ENCODE measurements at regions not wholly inside any gene's neighbourhood (a gene's known extent, or its start where the extent isn't known, plus 50 kb on each side); places are given as distances from the start of the nearest gene placed in this dataset.
"Not testable (repeated sequence)": the region's sequence is repeated elsewhere in the genome, so short reads cannot be mapped to it uniquely, and the experiment has no call there.

GRCh38 chr1:121052081-121052660 lies 132.0 kb downstream of the FAM72B start:
- DNase-seq: not testable (repeated sequence)

GRCh38 chr1:121054928-121055327 lies 129.2 kb downstream of the FAM72B start:
- not testable (repeated sequence) for DNase-seq

- DNase-seq: not testable (repeated sequence)
These were observed 117.2 kb downstream of the FAM72B start for GRCh38 chr1:121066925-121067324.

- DNase-seq: not testable (repeated sequence)
These were observed 115.2 kb downstream of the FAM72B start for GRCh38 chr1:121068738-121069499.

- DNase-seq: not testable (repeated sequence)
These were observed 110.3 kb downstream of the FAM72B start for GRCh38 chr1:121073852-121074251.

- DNase-seq: peak in 1 of 5 donors; percentile 6
These were observed 108.8 kb downstream of the FAM72B start for GRCh38 chr1:121075254-121075805.

- not testable (repeated sequence) for DNase-seq
These were observed 107.5 kb downstream of the FAM72B start for GRCh38 chr1:121076674-121077073.

GRCh38 chr1:121079655-121080054 lies 104.5 kb downstream of the FAM72B start:
- not testable (repeated sequence) for DNase-seq

GRCh38 chr1:121080197-121080903 lies 103.8 kb downstream of the FAM72B start:
- DNase-seq: peak in 1 of 5 donors; percentile 51

GRCh38 chr1:121080904-121081264 lies 103.3 kb downstream of the FAM72B start:
- DNase-seq: not testable (repeated sequence)

GRCh38 chr1:121081625-121082199 lies 102.4 kb downstream of the FAM72B start:
- not testable (repeated sequence) for DNase-seq

GRCh38 chr1:121082995-121083394 lies 101.1 kb downstream of the FAM72B start:
- not testable (repeated sequence) for DNase-seq

GRCh38 chr1:121086249-121086648 lies 97.9 kb downstream of the FAM72B start:
- not testable (repeated sequence) for DNase-seq

- not testable (repeated sequence) for DNase-seq
These were observed 96.9 kb downstream of the FAM72B start for GRCh38 chr1:121087221-121087620.

GRCh38 chr1:121088568-121088967 lies 95.6 kb downstream of the FAM72B start:
- not testable (repeated sequence) for DNase-seq

GRCh38 chr1:121092329-121092968 lies 91.7 kb downstream of the FAM72B start:
- DNase-seq: not testable (repeated sequence)

- not testable (repeated sequence) for DNase-seq
These were observed 89.1 kb downstream of the FAM72B start for GRCh38 chr1:121095014-121095413.

GRCh38 chr1:121097127-121097866 lies 86.8 kb downstream of the FAM72B start:
- peak; percentile 57 to 84 (median 70) for DNase-seq

GRCh38 chr1:121097867-121098215 lies 86.3 kb downstream of the FAM72B start:
- DNase-seq: peak in 1 of 5 donors; percentile 2

- DNase-seq: not testable (repeated sequence)
These were observed 75.1 kb downstream of the FAM72B start for GRCh38 chr1:121109025-121109424.

GRCh38 chr1:121116522-121117297 lies 67.4 kb downstream of the FAM72B start:
- DNase-seq: not testable (repeated sequence)

All from T-helper 1 cell (primary cell).